ENCODE measurements at regions not wholly inside any gene's neighbourhood (a gene's known extent, or its start where the extent isn't known, plus 50 kb on each side); places are given as distances from the start of the nearest gene placed in this dataset.

DNA sequence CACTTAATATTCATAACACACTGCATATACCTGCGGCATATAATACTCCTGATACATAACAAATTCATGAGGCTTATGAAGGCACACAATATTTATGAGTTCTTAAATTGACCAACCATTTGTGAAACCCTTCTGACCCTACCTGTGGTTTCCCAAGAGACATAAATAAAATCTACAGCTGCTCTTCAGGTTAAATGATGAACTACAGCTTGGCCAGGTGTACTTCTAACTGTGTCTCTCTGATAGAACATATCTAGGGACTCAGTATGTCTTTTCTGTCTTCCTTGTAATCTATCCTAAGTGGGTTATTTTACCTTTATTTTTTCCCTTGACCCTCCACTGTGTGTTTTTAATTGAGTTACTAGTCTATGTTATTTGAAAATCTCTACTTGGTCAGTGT lies 189.9 kb upstream of the UFM1 start:
- 93 to 100% methylated on average over 1 of the region's 1 CpG for WGBS, 2 donors (ENCODE audit: low coverage in 1 of 2)
- no peak overlapping the region for H3K4me3 ChIP-seq
- H3K4me1 ChIP-seq = no peaks in the 10 kb centered on the region
- H3K27ac ChIP-seq = no peak overlapping the region
- in situ Hi-C loops (cut with MboI; ENCODE audit: low pct_ligation_motif_present in 1 of 4, low pct_unique_long_range_greater_than_20kb in 1 of 4, low sequenced_read_pairs in 3 of 4) = no loop called here
- no peaks in the 10 kb centered on the region for H3K27me3 ChIP-seq
- no peaks in the 10 kb centered on the region for H3K9me3 ChIP-seq
- H3K36me3 ChIP-seq = no peaks in the 10 kb centered on the region
- no peak for DNase-seq
- TF ChIP-seq POLR2AphosphoS5 (IDR thresholded peaks at IDR 0.05) (no peak), POLR2A (IDR thresholded peaks at IDR 0.05) (no peak)
- intact Hi-C loops (cut with DNase I; ENCODE audit: low total_unique reads) = no loop called here

DNA sequence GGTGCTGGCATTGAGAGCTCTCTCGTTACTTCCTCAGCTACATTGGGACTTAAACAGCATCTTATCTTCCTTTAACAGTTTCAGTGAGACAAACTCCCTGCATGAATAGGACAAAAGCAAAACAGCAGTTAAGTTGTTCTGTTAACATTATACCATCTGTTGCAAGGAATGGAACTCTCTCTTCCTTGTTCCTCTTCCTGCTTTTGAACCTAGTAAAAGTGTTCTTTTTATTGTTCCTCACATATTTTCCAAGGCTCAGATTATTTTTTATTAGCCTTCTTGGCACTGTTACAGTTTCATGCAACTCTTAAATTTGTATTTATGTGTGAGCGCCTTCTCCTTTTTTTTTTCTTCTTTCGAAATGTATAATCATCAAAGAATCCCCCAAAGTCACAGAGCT lies 202.6 kb upstream of the UFM1 start:
- 29 to 32% methylated on average over 3 of the region's 3 CpGs for WGBS, 2 donors (ENCODE audit: low coverage in 1 of 2)
- Histone ChIP-seq H3K4me1 (peaks cover 0 to 5% (median 1%) of the 10 kb centered on the region in 4 donors), H3K27me3 (no peaks in the 10 kb centered on the region), H3K4me3 (no peak overlapping the region), H3K36me3 (no peaks in the 10 kb centered on the region), H3K9me3 (no peaks in the 10 kb centered on the region), H3K27ac (peak overlapping the region in 2 of 4 donors; percentile 41 to 51)
- in situ Hi-C loops (cut with MboI; ENCODE audit: low pct_ligation_motif_present in 1 of 4, low pct_unique_long_range_greater_than_20kb in 1 of 4, low sequenced_read_pairs in 3 of 4) = no loop called here
- peak in 2 of 3 donors; percentile 25 to 37 for TF ChIP-seq POLR2AphosphoS5 (IDR thresholded peaks at IDR 0.05)
- no peak for TF ChIP-seq EP300 (IDR thresholded peaks at IDR 0.05; ENCODE audit: low read depth)
- TF ChIP-seq, protein P1, sequence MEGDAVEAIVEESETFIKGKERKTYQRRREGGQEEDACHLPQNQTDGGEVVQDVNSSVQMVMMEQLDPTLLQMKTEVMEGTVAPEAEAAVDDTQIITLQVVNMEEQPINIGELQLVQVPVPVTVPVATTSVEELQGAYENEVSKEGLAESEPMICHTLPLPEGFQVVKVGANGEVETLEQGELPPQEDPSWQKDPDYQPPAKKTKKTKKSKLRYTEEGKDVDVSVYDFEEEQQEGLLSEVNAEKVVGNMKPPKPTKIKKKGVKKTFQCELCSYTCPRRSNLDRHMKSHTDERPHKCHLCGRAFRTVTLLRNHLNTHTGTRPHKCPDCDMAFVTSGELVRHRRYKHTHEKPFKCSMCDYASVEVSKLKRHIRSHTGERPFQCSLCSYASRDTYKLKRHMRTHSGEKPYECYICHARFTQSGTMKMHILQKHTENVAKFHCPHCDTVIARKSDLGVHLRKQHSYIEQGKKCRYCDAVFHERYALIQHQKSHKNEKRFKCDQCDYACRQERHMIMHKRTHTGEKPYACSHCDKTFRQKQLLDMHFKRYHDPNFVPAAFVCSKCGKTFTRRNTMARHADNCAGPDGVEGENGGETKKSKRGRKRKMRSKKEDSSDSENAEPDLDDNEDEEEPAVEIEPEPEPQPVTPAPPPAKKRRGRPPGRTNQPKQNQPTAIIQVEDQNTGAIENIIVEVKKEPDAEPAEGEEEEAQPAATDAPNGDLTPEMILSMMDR (IDR thresholded peaks at IDR 0.05) = no peak
- no peak for TF ChIP-seq POLR2A (IDR thresholded peaks at IDR 0.05)
- intact Hi-C loops (cut with DNase I; ENCODE audit: low total_unique reads) = no loop called here
- no peak for DNase-seq

DNA sequence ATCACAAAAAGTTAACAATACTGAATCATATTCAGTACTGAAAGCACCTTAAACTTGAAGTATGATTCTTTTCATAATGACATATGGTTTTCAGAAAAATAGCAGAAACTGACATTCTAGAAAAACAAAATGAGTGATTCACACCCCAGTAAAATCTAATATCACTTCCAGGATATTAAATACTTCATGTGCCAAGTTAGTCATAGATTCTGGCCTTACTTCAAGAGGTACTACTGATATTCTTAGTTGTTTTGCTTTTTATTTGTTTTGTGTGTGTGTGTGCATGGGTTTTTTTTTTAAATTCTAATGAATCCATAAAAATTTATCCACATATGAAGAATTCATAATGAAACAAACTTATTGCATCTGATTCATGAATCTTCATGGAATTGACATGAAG lies 207.9 kb upstream of the UFM1 start:
- Histone ChIP-seq H3K36me3 (no peaks in the 10 kb centered on the region), H3K4me3 (no peak overlapping the region), H3K27ac (no peak overlapping the region), H3K4me1 (peaks cover 0 to 2% (median under 1%) of the 10 kb centered on the region in 4 donors), H3K27me3 (no peaks in the 10 kb centered on the region), H3K9me3 (no peaks in the 10 kb centered on the region)
- intact Hi-C loops (cut with DNase I; ENCODE audit: low total_unique reads) = no loop called here
- TF ChIP-seq POLR2A (IDR thresholded peaks at IDR 0.05) (no peak), POLR2AphosphoS5 (IDR thresholded peaks at IDR 0.05) (no peak), EP300 (IDR thresholded peaks at IDR 0.05; ENCODE audit: low read depth) (no peak)
- TF ChIP-seq, protein P1 (IDR thresholded peaks at IDR 0.05) = no peak
- in situ Hi-C loops (cut with MboI; ENCODE audit: low pct_ligation_motif_present in 1 of 4, low pct_unique_long_range_greater_than_20kb in 1 of 4, low sequenced_read_pairs in 3 of 4) = no loop called here
- no peak for DNase-seq

DNA sequence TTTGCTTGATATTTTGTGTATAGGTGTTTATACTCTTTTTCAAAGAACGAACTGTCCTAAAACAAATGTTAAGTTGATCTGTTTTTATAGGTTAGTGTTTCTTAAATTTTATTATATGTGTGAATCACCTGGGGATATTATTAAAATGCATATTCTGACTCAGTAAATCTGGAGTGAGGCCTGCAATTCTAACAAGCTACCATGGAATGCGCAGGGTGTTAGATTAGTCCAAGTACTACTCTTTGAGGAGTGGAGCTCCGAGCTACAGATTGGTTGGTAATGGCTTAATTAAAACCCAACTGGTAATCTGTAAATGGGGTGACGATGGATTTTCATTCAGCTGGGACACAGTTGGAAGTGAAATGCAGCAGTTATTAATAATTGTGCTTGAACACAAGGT lies 214.1 kb upstream of the UFM1 start:
- no peaks in the 10 kb centered on the region for H3K9me3 ChIP-seq
- no peak overlapping the region for H3K4me3 ChIP-seq
- no peaks in the 10 kb centered on the region for H3K27me3 ChIP-seq
- no peak overlapping the region for H3K27ac ChIP-seq
- H3K4me1 ChIP-seq = no peaks in the 10 kb centered on the region
- WGBS, 2 donors (ENCODE audit: low coverage in 1 of 2) = 78 to 85% methylated on average over 4 of the region's 4 CpGs
- no peaks in the 10 kb centered on the region for H3K36me3 ChIP-seq
- no peak for DNase-seq
- in situ Hi-C loops (cut with MboI; ENCODE audit: low pct_ligation_motif_present in 1 of 4, low pct_unique_long_range_greater_than_20kb in 1 of 4, low sequenced_read_pairs in 3 of 4) = no loop called here
- intact Hi-C loops (cut with DNase I; ENCODE audit: low total_unique reads) = no loop called here
- TF ChIP-seq POLR2A (IDR thresholded peaks at IDR 0.05) (no peak), EP300 (IDR thresholded peaks at IDR 0.05; ENCODE audit: low read depth) (no peak), POLR2AphosphoS5 (IDR thresholded peaks at IDR 0.05) (no peak)
- TF ChIP-seq, protein P1 (IDR thresholded peaks at IDR 0.05) = no peak

DNA sequence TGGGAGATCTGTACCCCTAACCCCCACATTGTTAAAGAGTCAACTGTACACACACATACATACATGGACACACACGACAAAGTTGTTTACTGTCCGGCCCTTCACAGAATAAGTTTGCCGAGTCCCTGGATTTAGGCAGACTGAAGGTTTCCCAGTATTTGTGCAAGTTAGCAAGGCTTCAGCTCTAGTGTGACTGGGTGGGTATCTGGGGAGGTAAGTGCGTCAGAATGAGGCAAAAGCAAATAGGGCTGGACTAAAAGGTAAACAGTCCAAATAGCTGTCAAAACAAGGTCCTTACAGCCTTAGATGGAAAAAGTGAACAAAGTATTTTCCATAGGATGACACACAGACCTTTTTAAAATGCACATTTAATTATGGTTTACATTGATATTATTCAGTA lies 228.4 kb upstream of the UFM1 start:
- intact Hi-C loops (cut with DNase I; ENCODE audit: low total_unique reads) = no loop called here
- H3K27ac ChIP-seq = no peak overlapping the region
- WGBS, 2 donors (ENCODE audit: low coverage in 1 of 2) = 82 to 83% methylated on average over 4 of the region's 4 CpGs
- in situ Hi-C loops (cut with MboI; ENCODE audit: low pct_ligation_motif_present in 1 of 4, low pct_unique_long_range_greater_than_20kb in 1 of 4, low sequenced_read_pairs in 3 of 4) = no loop called here
- no peaks in the 10 kb centered on the region for H3K27me3 ChIP-seq
- no peaks in the 10 kb centered on the region for H3K9me3 ChIP-seq
- TF ChIP-seq, protein P1 (IDR thresholded peaks at IDR 0.05) = no peak
- no peak for TF ChIP-seq POLR2AphosphoS5 (IDR thresholded peaks at IDR 0.05)
- no peak for DNase-seq
- no peaks in the 10 kb centered on the region for H3K4me1 ChIP-seq
- H3K36me3 ChIP-seq = no peaks in the 10 kb centered on the region
- H3K4me3 ChIP-seq = no peak overlapping the region

Data from transverse colon (tissue), 4 donors.